Gastroesophageal sphincter (tissue), 4 donors: ENCODE measurements at regions not wholly inside any gene's neighbourhood (a gene's known extent, or its start where the extent isn't known, plus 50 kb on each side); places are given as distances from the start of the nearest gene placed in this dataset.
A peak's percentile ranks its signal among the peaks of the same experiment; 100 is the strongest.
"Not testable (repeated sequence)": the region's sequence is repeated elsewhere in the genome, so short reads cannot be mapped to it uniquely, and the experiment has no call there.

ENCODE experiments used
- ATAC-seq: fragments of 150-250 bp; one replicate; pipeline ENCODE4 v1.9.1; 2016; ENCODE audit warnings: mild to moderate bottlenecking, moderate library complexity
- H3K27ac ChIP-seq, 4 donors: fragments of 200-600 bp; sonication (generic) in 3 of 4; 1 replicate in 3 of 4; 2 replicates in 1 of 4; pipeline ENCODE4 v1.5.1; 2016 to 2019
- H3K27me3 ChIP-seq: fragments of 200-600 bp; sonication (generic); one replicate; pipeline ENCODE4 v1.5.1; 2019
- H3K36me3 ChIP-seq, 2 donors: fragments of 200-600 bp; sonication (generic); one replicate each; pipeline ENCODE4 v1.5.1; 2019; ENCODE audit warnings: control low read depth in 1 of 2
- H3K4me1 ChIP-seq, 3 donors: fragments of 200-600 bp; sonication (generic); 1 replicate in 2 of 3; 2 replicates in 1 of 3; pipeline ENCODE4 v1.5.1; 2016 to 2019; ENCODE audit warnings: control low read depth in 2 of 3
- H3K4me3 ChIP-seq, 2 donors: fragments of 200-600 bp; sonication (generic); one replicate each; pipeline ENCODE4 v1.5.1; 2019; ENCODE audit warnings: mild to moderate bottlenecking in 1 of 2, moderate library complexity in 1 of 2
- H3K9me3 ChIP-seq, 3 donors: fragments of 200-600 bp; sonication (generic); one replicate each; pipeline ENCODE4 v1.5.1; 2017 to 2019; ENCODE audit warnings: control low read depth in 2 of 3
- EP300 ChIP-seq: sonication (generic); formaldehyde crosslinking; IDR thresholded peaks from one replicate; pipeline ENCODE4 v1.6.1; 2017; ENCODE audit warnings: antibody characterized with exemption, mild to moderate bottlenecking
- POLR2A ChIP-seq, 2 donors: fragments of 450-650 bp; IDR thresholded peaks; one replicate each; pipeline ENCODE4 v1.6.1; 2017; ENCODE audit warnings: antibody characterized with exemption in 2 of 2, mild to moderate bottlenecking in 2 of 2, moderate library complexity in 1 of 2
- POLR2AphosphoS5 ChIP-seq: sonication (generic); formaldehyde crosslinking; IDR thresholded peaks from one replicate; pipeline ENCODE4 v1.6.1; 2017; ENCODE audit warnings: antibody characterized with exemption
- WGBS, 2 donors: methylation state at CpG; one replicate each; pipeline ENCODE4 v1.1.5; 2018; ENCODE audit warnings: low coverage in 1 of 2; 5-methylcytosine and 5-hydroxymethylcytosine counted together
- TF ChIP-seq, protein P1 (sequence below), 4 experiments: fragments of 200-600 bp in 2 of 4; fragments of 450-650 bp in 2 of 4; sonication (generic) in 1 of 4; IDR thresholded peaks; one replicate each; pipeline ENCODE4 v1.5.1; 2017 to 2019; ENCODE audit warnings: antibody characterized with exemption in 4 of 4, mild to moderate bottlenecking in 2 of 4, moderate library complexity in 2 of 4

DNA sequence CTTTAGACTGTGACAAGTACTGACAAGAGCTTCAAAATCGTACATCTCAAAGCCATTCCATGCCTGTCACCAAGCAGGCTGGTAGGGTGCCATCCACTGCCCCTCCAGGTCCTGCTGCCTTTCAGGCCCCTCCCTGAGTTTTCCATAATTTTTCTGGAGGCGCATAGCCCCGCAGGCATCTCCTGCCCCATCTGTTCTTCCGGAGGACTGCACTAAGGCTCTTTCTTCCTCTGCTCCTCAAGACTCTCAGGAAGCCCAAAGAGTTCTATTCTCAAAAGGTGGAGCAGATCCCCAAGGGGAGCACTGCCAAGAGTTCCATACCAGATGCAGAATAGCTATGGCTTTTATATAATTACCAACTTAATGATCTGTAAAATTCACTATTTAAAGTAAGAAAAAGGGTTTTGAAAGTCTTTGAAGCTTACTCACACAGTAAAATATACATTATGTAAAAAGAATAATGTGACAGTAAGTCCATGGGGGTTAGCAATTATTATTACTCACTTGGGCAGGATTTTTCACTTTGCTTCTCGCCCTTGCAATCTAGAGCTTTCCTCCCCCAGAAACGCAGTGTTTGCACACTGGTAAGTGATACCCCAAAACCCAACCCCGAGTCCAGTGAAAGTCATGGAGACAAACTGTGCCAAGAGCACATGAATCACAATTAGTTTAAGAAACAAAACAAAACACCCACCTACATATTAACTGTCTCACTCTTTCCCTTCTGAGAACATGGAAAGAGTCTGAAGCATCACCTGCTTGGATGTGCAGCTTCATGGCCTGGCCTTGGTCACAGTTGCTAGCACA is 114.1 kb upstream of the DAPK1 start:
- TF ChIP-seq EP300: no peak
- Histone ChIP-seq H3K9me3 (no peaks in the 10 kb centered on the region), H3K27ac (peak overlapping the region in 1 of 4 donors; percentile 5), H3K27me3 (no peaks in the 10 kb centered on the region), H3K4me1 (peaks cover 8 to 13% (median 12%) of the 10 kb centered on the region in 3 donors), H3K36me3 (no peaks in the 10 kb centered on the region), H3K4me3 (no peak overlapping the region)
- ATAC-seq: no peak
- WGBS, 2 donors: 89% methylated on average over 7 of the region's 7 CpGs

DNA sequence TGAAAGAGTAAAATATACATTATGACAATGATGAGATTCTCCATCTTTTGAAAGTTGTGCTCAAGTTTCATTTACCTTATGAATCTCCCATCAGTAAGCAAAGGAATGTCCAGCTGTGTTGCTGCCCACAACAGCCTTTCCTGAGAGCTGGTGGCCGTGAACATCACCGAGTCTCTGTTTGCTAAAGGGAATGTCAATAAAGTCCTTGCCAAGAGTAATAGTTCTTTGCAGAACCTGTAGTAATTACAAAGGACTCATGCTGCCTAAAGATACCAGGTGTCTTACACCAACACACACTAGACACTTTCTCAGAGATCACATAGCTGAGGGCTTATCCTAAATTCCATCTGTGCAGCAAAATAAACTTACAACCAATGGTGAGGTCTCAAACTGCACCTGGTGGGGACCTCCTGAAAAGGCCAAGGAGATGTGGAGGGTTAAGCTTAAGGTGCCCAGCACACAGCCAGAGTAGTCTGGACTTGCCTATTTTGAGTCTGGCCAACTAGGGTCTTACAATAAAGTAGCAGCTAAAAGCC is 111.1 kb upstream of the DAPK1 start:
- H3K36me3 ChIP-seq: no peaks in the 10 kb centered on the region
- no peaks in the 10 kb centered on the region for H3K27me3 ChIP-seq
- H3K9me3 ChIP-seq: no peaks in the 10 kb centered on the region
- no peak for TF ChIP-seq POLR2AphosphoS5
- no peak for TF ChIP-seq EP300
- TF ChIP-seq, protein P1, sequence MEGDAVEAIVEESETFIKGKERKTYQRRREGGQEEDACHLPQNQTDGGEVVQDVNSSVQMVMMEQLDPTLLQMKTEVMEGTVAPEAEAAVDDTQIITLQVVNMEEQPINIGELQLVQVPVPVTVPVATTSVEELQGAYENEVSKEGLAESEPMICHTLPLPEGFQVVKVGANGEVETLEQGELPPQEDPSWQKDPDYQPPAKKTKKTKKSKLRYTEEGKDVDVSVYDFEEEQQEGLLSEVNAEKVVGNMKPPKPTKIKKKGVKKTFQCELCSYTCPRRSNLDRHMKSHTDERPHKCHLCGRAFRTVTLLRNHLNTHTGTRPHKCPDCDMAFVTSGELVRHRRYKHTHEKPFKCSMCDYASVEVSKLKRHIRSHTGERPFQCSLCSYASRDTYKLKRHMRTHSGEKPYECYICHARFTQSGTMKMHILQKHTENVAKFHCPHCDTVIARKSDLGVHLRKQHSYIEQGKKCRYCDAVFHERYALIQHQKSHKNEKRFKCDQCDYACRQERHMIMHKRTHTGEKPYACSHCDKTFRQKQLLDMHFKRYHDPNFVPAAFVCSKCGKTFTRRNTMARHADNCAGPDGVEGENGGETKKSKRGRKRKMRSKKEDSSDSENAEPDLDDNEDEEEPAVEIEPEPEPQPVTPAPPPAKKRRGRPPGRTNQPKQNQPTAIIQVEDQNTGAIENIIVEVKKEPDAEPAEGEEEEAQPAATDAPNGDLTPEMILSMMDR (IDR thresholded peaks at IDR 0.05): no peak
- no peak for TF ChIP-seq POLR2A (IDR thresholded peaks at IDR 0.05)
- 17 to 66% methylated on average over 2 of the region's 2 CpGs for WGBS, 2 donors
- no peak for ATAC-seq
- peaks cover 6 to 10% (median 8%) of the 10 kb centered on the region in 3 donors for H3K4me1 ChIP-seq
- H3K27ac ChIP-seq: no peak overlapping the region
- no peak overlapping the region for H3K4me3 ChIP-seq

DNA sequence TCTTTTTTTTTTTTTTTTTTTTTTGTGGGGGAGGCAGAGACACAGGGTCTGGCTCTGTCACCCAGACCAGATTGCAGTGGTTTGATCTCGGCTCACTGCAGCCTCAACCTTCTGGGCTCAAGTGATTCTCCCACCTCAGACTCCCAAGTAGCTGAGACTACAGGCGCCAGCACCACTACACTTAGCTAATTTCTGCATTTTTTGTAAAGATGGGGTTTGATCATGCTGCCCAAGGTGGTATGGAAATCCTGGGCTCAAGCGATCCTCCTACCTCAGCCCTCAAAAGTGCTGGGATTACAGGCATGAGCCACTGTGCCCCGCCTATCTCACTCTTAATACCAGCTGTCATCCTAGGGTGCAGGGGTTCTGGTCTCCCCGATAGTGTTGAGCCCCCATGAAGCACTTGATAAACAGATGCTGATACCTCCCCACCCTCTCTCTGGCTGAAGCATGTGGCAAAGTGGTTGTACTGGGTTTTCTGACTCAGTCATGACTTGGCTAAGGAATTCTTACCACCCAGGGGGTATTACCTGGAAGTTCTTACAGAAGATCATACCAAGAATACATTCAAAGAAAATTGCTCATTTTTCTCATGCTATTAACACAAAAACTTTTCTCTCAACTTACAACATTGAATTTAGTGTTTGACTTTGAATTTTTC is 110.2 kb upstream of the DAPK1 start:
- 83 to 89% methylated on average over 1 to 5 of the region's 5 CpGs for whole genome bisulfite sequencing, 2 donors

DNA sequence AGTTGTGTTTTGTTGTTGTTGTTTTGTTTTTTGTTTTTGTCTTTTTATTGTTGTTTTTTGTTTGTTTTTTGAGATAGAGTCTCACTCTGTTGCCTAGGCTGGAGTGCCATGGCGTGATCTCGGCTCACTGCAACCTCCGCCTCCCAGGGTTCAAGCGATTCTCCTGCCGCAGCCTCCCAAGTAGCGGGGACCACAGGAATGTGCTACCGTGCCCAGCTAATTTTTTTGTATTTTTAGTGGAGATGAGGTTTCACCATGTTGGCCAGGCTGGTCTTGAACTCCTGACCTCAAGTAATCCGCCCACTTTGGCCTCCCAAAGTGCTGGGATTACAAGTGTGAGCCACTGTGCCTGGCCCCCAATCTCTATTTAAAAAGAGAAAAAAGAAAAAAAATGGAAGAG is 109.0 kb upstream of the DAPK1 start:
- 90 to 92% methylated on average over 6 to 8 of the region's 8 CpGs for WGBS, 2 donors
- not testable (repeated sequence) for H3K4me3 ChIP-seq, H3K27me3 ChIP-seq, H3K9me3 ChIP-seq, H3K4me1 ChIP-seq, H3K27ac ChIP-seq, ATAC-seq, H3K36me3 ChIP-seq

More for the DNA sequence above, 110.2 kb upstream of the DAPK1 start:
- H3K27me3 ChIP-seq: no peaks in the 10 kb centered on the region
- peaks cover 0 to under 1% (median 0%) of the 10 kb centered on the region in 3 donors for H3K4me1 ChIP-seq
- H3K9me3 ChIP-seq: no peaks in the 10 kb centered on the region
- TF ChIP-seq, protein P1 (IDR thresholded peaks at IDR 0.05): no peak
- no peak overlapping the region for H3K4me3 ChIP-seq
- ATAC-seq: no peak
- no peak overlapping the region for H3K27ac ChIP-seq
- H3K36me3 ChIP-seq: no peaks in the 10 kb centered on the region

DNA sequence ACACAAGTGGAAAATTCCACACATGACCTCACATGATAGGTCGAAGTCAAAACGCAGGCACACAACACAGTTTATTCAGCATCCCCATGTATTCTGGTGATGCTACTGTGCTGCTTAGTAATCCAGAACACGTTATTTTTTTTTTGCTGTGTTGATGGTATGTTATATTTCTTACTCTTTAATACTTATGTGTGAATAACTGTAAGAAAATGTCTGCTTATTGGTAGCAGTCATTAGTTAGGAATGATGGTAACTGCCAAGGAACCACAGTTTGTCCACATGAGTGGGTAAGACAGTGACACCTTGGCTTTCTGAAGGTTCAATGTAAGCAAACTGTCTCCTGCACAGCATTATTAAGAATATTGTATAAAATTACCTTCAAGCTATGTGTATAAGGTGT is 107.7 kb upstream of the DAPK1 start:
- Histone ChIP-seq H3K4me1 (no peaks in the 10 kb centered on the region), H3K36me3 (no peaks in the 10 kb centered on the region), H3K27me3 (no peaks in the 10 kb centered on the region), H3K4me3 (no peak overlapping the region), H3K9me3 (no peaks in the 10 kb centered on the region), H3K27ac (no peak overlapping the region)
- TF ChIP-seq POLR2AphosphoS5 (no peak), EP300 (no peak), POLR2A (IDR thresholded peaks at IDR 0.05) (no peak)
- TF ChIP-seq, protein P1 (IDR thresholded peaks at IDR 0.05): no peak
- ATAC-seq: no peak
- WGBS, 2 donors: 65 to 76% methylated on average over 3 of the region's 3 CpGs

DNA sequence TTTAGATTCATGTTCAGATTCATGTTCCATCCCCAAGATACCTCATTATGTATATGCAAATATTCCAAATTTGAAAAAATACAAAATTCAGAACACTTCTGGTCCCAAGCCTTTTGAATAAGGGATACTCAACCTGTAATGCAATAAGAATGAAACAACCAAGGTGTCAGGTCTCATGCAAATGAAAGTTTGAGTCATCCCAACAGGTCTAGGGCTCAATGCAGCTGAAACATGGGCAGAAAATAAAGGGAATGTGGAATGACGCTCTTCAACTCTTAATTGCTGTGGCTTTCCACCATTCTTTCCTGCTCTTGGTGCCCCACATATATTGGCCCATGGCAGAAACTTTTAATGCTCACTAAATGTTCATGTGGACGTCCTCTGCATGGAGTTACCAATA is 107.3 kb upstream of the DAPK1 start:
- no peaks in the 10 kb centered on the region for H3K36me3 ChIP-seq
- no peak overlapping the region for H3K4me3 ChIP-seq
- WGBS, 2 donors: 78 to 79% methylated on average over 2 of the region's 2 CpGs
- no peak for TF ChIP-seq POLR2A (IDR thresholded peaks at IDR 0.05)
- no peak for TF ChIP-seq POLR2AphosphoS5
- no peak for TF ChIP-seq EP300
- TF ChIP-seq, protein P1 (IDR thresholded peaks at IDR 0.05): no peak
- no peak overlapping the region for H3K27ac ChIP-seq
- no peaks in the 10 kb centered on the region for H3K27me3 ChIP-seq
- H3K4me1 ChIP-seq: no peaks in the 10 kb centered on the region
- H3K9me3 ChIP-seq: no peaks in the 10 kb centered on the region
- ATAC-seq: no peak
